ENCODE measurements at regions not wholly inside any gene's neighbourhood (a gene's known extent, or its start where the extent isn't known, plus 50 kb on each side); places are given as distances from the start of the nearest gene placed in this dataset.
A peak's percentile ranks its signal among the peaks of the same experiment; 100 is the strongest.

- TF ChIP-seq SMC3 (IDR thresholded peaks at IDR 0.05; ENCODE audit: low read depth, low read length): no peak
- no peak for TF ChIP-seq FOXJ3 (CRISPR knock-in tag; IDR thresholded peaks at IDR 0.05)
- TF ChIP-seq SIN3A (IDR thresholded peaks at IDR 0.05; ENCODE audit: borderline replicate concordance, low read depth, low read length): no peak
- TF ChIP-seq JUND (IDR thresholded peaks at IDR 0.05): no peak
- no peak for TF ChIP-seq MEF2A (IDR thresholded peaks at IDR 0.05; ENCODE audit: borderline replicate concordance, low read depth)
Observed at GRCh38 chr6:8200255-8200654, 97.9 kb upstream of the EEF1E1 start (continued).

- Histone ChIP-seq H3K27ac (ENCODE audit: low read depth in 2 of 2, low read length in 1 of 2) (no peak overlapping the region), H3K4me3 (ENCODE audit: low read depth in 2 of 2, low read length in 1 of 2) (no peak overlapping the region; a peak in 1 of 4 replicates), H3K4me1 (ENCODE audit: control insufficient read depth in 1 of 2, insufficient read depth in 2 of 2, low read depth in 1 of 2, low read length in 1 of 2) (no peaks in the 10 kb centered on the region), H4K20me1 (ENCODE audit: insufficient read depth) (no peaks in the 10 kb centered on the region), H3K9ac (no peak overlapping the region), H3K9me3 (no peaks in the 10 kb centered on the region), H3K4me2 (no peak overlapping the region), H3K27me3 (ENCODE audit: insufficient read depth) (no peaks in the 10 kb centered on the region), H3F3A (replicated peaks; ENCODE audit: insufficient read depth) (no peaks in the 10 kb centered on the region), H3K79me2 (ENCODE audit: insufficient read depth) (no peaks in the 10 kb centered on the region), H3K9me2 (no peaks in the 10 kb centered on the region), H2AFZ (ENCODE audit: low read depth) (no peak overlapping the region), H3K36me3 (replicated peaks in 1 of 2; ENCODE audit: control insufficient read depth in 1 of 2, insufficient read depth in 2 of 2, low read length in 1 of 2) (no peaks in the 10 kb centered on the region)
- ChIA-PET POLR2A (no interaction called here), CTCF (interaction anchor here (0.9 to 2.0 kb wide), 4 partner anchors 11 to 64 kb away, joined by 3 to 12 read pairs (median 6); no protein-coding TSS in a partner anchor)
- DNase-seq: no peak
- TF ChIP-seq ZBTB33 (IDR thresholded peaks at IDR 0.05; ENCODE audit: borderline replicate concordance, low read depth) (no peak), GATA2 (CRISPR knock-in tag; IDR thresholded peaks at IDR 0.05) (no peak), SMC3 (IDR thresholded peaks at IDR 0.05; ENCODE audit: low read depth, low read length) (no peak), EP300 (IDR thresholded peaks at IDR 0.05; ENCODE audit: borderline replicate concordance in 1 of 2, low read depth in 1 of 2, low read length in 1 of 2) (no peak)
- 62% methylated on average over 4 of the region's 4 CpGs for WGBS (ENCODE audit: low lambda C conversion rate)
Observed at GRCh38 chr6:8195714-8196102, 93.4 kb upstream of the EEF1E1 start.

- DNase-seq: peak; percentile 49
- Histone ChIP-seq H3K4me2 (no peak overlapping the region), H3K9ac (no peak overlapping the region), H3K79me2 (ENCODE audit: insufficient read depth) (no peaks in the 10 kb centered on the region), H2AFZ (ENCODE audit: low read depth) (no peak overlapping the region), H3K9me2 (no peaks in the 10 kb centered on the region), H4K20me1 (ENCODE audit: insufficient read depth) (no peaks in the 10 kb centered on the region), H3K27ac (ENCODE audit: low read depth in 2 of 2, low read length in 1 of 2) (no peak overlapping the region), H3K27me3 (ENCODE audit: insufficient read depth) (no peaks in the 10 kb centered on the region), H3F3A (replicated peaks; ENCODE audit: insufficient read depth) (no peaks in the 10 kb centered on the region), H3K4me1 (ENCODE audit: control insufficient read depth in 1 of 2, insufficient read depth in 2 of 2, low read depth in 1 of 2, low read length in 1 of 2) (no peaks in the 10 kb centered on the region), H3K4me3 (ENCODE audit: low read depth in 2 of 2, low read length in 1 of 2) (no peak overlapping the region; a peak in 1 of 4 replicates), H3K9me3 (no peaks in the 10 kb centered on the region), H3K36me3 (replicated peaks in 1 of 2; ENCODE audit: control insufficient read depth in 1 of 2, insufficient read depth in 2 of 2, low read length in 1 of 2) (no peaks in the 10 kb centered on the region)
- ChIA-PET POLR2A (no interaction called here), CTCF (interaction anchor here (0.8 to 2.0 kb wide), 5 partner anchors 12 to 719 kb away, joined by 3 to 11 read pairs (median 6); no protein-coding TSS in a partner anchor)
- no peak for TF ChIP-seq RCOR1 (IDR thresholded peaks at IDR 0.05; ENCODE audit: low read length)
- peak; percentile 42 for TF ChIP-seq CTCF (IDR thresholded peaks at IDR 0.05)
- TF ChIP-seq ELF1 (IDR thresholded peaks at IDR 0.05): no peak
- TF ChIP-seq RAD21 (IDR thresholded peaks at IDR 0.05; ENCODE audit: low read length): peak; percentile 45
- 39% methylated on average over 3 of the region's 3 CpGs for WGBS (ENCODE audit: low lambda C conversion rate)
Observed at GRCh38 chr6:8195040-8195713, 92.8 kb upstream of the EEF1E1 start.
